A549 (cell line): ENCODE measurements at regions not wholly inside any gene's neighbourhood (a gene's known extent, or its start where the extent isn't known, plus 50 kb on each side); places are given as distances from the start of the nearest gene placed in this dataset.

Source experiments
- CEBPB ChIP-seq, 2 experiments: fragments of >200 bp in 1 of 2; sonication (Bioruptor Twin) in 1 of 2; formaldehyde crosslinking in 1 of 2; IDR thresholded peaks; 2 replicates each; pipeline ENCODE4 v1.6.1; 2012 to 2016
- CTCF ChIP-seq: fragments of >200 bp; sonication (Bioruptor Twin); formaldehyde crosslinking; IDR thresholded peaks from 3 replicates; pipeline ENCODE4 v1.5.1; 2016
- HOXA7 ChIP-seq: fragments of 250-450 bp; sonication (Bioruptor Pico); IDR thresholded peaks from 2 replicates; pipeline ENCODE4 v1.5.0; 2020; ENCODE audit warnings: mild to moderate bottlenecking, moderate library complexity
- MYC ChIP-seq: IDR thresholded peaks from 2 replicates; pipeline ENCODE4 v1.6.1; 2012; ENCODE audit warnings: mild to moderate bottlenecking, inconsistent platforms, low read length, improper control_type of control experiment, borderline replicate concordance
- NR3C1 ChIP-seq: fragments of >200 bp; sonication (Bioruptor Twin); formaldehyde crosslinking; IDR thresholded peaks from 3 replicates; pipeline ENCODE4 v1.6.1; 2017
- POLR2AphosphoS2 ChIP-seq: conservative IDR thresholded peaks from 2 replicates; pipeline ENCODE4 v1.6.1; 2012; ENCODE audit warnings: low read length, improper control_type of control experiment, inconsistent platforms
- RCOR1 ChIP-seq: fragments of 150-350 bp; IDR thresholded peaks from 2 replicates; pipeline ENCODE4 v1.6.1; 2014; ENCODE audit warnings: antibody characterized with exemption, low read length, low read depth
- SMC3 ChIP-seq: fragments of >200 bp; sonication (Bioruptor Twin); formaldehyde crosslinking; IDR thresholded peaks from 3 replicates; pipeline ENCODE4 v1.6.1; 2018; ENCODE audit warnings: inconsistent platforms
- ZSCAN20 ChIP-seq: fragments of 250-450 bp; sonication (Bioruptor Pico); IDR thresholded peaks from 2 replicates; pipeline ENCODE4 v1.8.0; 2022; ENCODE audit warnings: mild to moderate bottlenecking, moderate library complexity

GRCh38 chr9:95783426-95783975, 92.0 kb upstream of the ERCC6L2 start:
- no peak for TF ChIP-seq CTCF
- no peak for TF ChIP-seq HOXA7 (CRISPR knock-in tag)
- TF ChIP-seq CEBPB (IDR thresholded peaks at IDR 0.05) = no peak
- TF ChIP-seq MYC = no peak
- TF ChIP-seq SMC3 = no peak
- no peak for TF ChIP-seq RCOR1
- no peak for TF ChIP-seq NR3C1
- TF ChIP-seq ZSCAN20 = no peak
- TF ChIP-seq POLR2AphosphoS2 = no peak
